ENCODE measurements at regions not wholly inside any gene's neighbourhood (a gene's known extent, or its start where the extent isn't known, plus 50 kb on each side); places are given as distances from the start of the nearest gene placed in this dataset.

DNA sequence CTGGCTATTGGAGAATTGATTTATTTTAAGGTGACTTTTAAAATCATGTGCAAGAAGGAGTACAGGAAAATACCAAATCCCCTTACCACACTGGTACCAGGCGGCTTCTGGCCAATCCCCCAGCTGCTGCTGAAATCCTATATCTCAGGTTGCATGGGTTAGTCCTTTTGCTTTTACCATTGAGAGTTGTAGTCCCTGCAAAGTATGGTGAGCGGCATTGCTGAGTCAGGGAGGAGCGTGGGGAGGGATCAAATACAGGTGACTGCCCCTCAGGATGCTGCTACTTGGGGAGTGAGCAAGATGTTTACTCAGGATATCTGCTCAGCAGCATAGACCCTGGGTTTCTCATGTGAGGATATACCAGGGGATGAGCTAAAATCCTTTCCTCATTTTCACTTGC lies 131.9 kb upstream of the STAC start:
- H3K36me3 ChIP-seq (ENCODE audit: control insufficient read depth in 2 of 2, extremely low read depth in 1 of 2, insufficient read depth in 1 of 2, low read length in 1 of 2), result no peaks in the 10 kb centered on the region
- POLR2A ChIA-PET, result no interaction called here
- no peak overlapping the region for H3K27ac ChIP-seq (ENCODE audit: low read length)
- Mint-ChIP-seq H3K9me3 (peaks cover 15 to 27% (median 16%) of the 10 kb centered on the region in 3 donors), H3K4me3 (no peak overlapping the region), H3K27me3 (peaks cover 0 to 3% of the 10 kb centered on the region in 2 donors), H3K4me1 (no peaks in the 10 kb centered on the region), H3K36me3 (no peaks in the 10 kb centered on the region), H3K27ac (no peak overlapping the region)
- H3K4me1 ChIP-seq (ENCODE audit: control insufficient read depth in 1 of 2, extremely low read depth in 1 of 2, insufficient read depth in 2 of 2, low read length in 2 of 2), result no peaks in the 10 kb centered on the region
- H3K9me3 ChIP-seq, result no peaks in the 10 kb centered on the region
- ATAC-seq (replicated peaks in 1 of 4) (no peak), DNase-seq (no peak)
- no peak overlapping the region for H3K4me3 ChIP-seq (ENCODE audit: control insufficient read depth in 1 of 2, extremely low read depth in 1 of 2, low read length in 1 of 2)
- 43% methylated on average over 2 of the region's 3 CpGs for WGBS (ENCODE audit: insufficient coverage)
- CTCF ChIA-PET, result no interaction called here
- peaks cover 0 to 6% of the 10 kb centered on the region in 2 experiments for H3K27me3 ChIP-seq (replicated peaks in 1 of 2; ENCODE audit: control insufficient read depth in 2 of 2, extremely low read depth in 1 of 2, insufficient read depth in 2 of 2, low read length in 1 of 2)

DNA sequence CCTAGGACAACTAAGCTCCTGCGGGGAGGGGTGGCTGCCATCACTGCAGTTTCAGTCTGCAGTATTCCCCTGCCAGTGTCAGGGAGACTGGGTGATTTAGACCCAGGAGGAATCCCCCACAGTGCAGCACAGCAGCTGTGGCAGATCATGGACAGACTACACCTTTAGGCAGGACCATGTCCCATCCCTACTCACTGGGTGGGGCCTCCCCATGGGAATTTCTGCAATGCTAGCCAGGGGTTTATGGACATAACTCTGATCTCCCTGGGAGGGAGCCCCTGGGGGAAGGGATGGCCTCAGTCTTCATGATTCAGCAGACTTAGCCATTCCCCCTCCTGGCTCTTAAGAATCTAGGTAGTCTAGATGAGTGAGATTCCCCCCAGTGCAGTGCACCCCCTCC lies 130.1 kb upstream of the STAC start:
- H3K36me3 Mint-ChIP-seq, result no peaks in the 10 kb centered on the region
- 83% methylated on average over 1 of the region's 1 CpG for WGBS (ENCODE audit: insufficient coverage)
- H3K27me3 Mint-ChIP-seq, result peaks cover 0 to 3% of the 10 kb centered on the region in 2 donors
- ChIA-PET POLR2A (no interaction called here), CTCF (no interaction called here)
- DNase-seq, result no peak
- H3K4me3 Mint-ChIP-seq, result no peak overlapping the region
- H3K4me1 ChIP-seq (ENCODE audit: control insufficient read depth in 1 of 2, extremely low read depth in 1 of 2, insufficient read depth in 2 of 2, low read length in 2 of 2), result no peaks in the 10 kb centered on the region
- no peak for ATAC-seq (replicated peaks in 1 of 4)
- peaks cover 15 to 32% (median 24%) of the 10 kb centered on the region in 3 donors for H3K9me3 Mint-ChIP-seq
- H3K9me3 ChIP-seq, result no peaks in the 10 kb centered on the region
- no peak overlapping the region for H3K27ac ChIP-seq (ENCODE audit: low read length)
- H3K4me3 ChIP-seq (ENCODE audit: control insufficient read depth in 1 of 2, extremely low read depth in 1 of 2, low read length in 1 of 2), result no peak overlapping the region
- H3K27me3 ChIP-seq (replicated peaks in 1 of 2; ENCODE audit: control insufficient read depth in 2 of 2, extremely low read depth in 1 of 2, insufficient read depth in 2 of 2, low read length in 1 of 2), result peaks cover 0 to 6% of the 10 kb centered on the region in 2 experiments
- no peaks in the 10 kb centered on the region for H3K36me3 ChIP-seq (ENCODE audit: control insufficient read depth in 2 of 2, extremely low read depth in 1 of 2, insufficient read depth in 1 of 2, low read length in 1 of 2)
- no peaks in the 10 kb centered on the region for H3K4me1 Mint-ChIP-seq
- H3K27ac Mint-ChIP-seq, result no peak overlapping the region

DNA sequence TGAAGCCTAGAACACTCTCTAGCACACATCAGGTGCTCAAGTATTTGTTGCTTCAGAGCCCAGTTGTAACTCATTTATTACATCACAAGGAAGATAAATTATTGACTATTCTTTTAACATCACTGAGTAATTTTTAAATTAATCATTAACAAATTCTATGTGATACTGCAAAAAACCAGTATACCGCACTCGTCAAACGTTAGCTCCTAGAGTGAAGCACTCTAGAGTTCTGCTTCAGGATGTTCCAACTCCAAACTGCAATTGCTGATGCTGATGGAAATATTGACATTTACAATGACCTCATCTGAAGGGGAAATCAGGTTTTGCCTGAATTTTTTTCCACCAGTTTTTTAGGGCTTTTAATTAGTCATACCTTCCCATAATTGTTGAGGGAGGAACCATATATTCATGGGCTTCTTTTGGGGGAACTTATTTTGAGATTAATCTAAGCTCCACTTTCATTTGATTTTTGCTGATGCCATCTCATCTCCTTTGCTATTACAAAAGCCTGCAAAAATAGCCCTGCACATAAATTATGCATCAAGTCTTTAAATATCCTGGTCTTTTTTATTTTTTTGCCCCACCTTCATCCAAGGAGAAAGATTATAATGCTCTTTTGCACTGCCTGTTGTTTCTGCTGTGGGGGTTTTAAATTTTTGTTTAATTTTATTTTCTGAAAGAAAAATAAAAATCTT lies 123.0 kb upstream of the STAC start:
- Histone ChIP-seq H3K4me1 (ENCODE audit: control insufficient read depth in 1 of 2, extremely low read depth in 1 of 2, insufficient read depth in 2 of 2, low read length in 2 of 2) (no peaks in the 10 kb centered on the region), H3K4me3 (ENCODE audit: control insufficient read depth in 1 of 2, extremely low read depth in 1 of 2, low read length in 1 of 2) (no peak overlapping the region), H3K36me3 (ENCODE audit: control insufficient read depth in 2 of 2, extremely low read depth in 1 of 2, insufficient read depth in 1 of 2, low read length in 1 of 2) (no peaks in the 10 kb centered on the region), H3K27me3 (replicated peaks in 1 of 2; ENCODE audit: control insufficient read depth in 2 of 2, extremely low read depth in 1 of 2, insufficient read depth in 2 of 2, low read length in 1 of 2) (no peaks in the 10 kb centered on the region), H3K9me3 (no peaks in the 10 kb centered on the region), H3K27ac (ENCODE audit: low read length) (no peak overlapping the region)
- Mint-ChIP-seq H3K4me1 (no peaks in the 10 kb centered on the region), H3K4me3 (no peak overlapping the region), H3K27ac (no peak overlapping the region), H3K27me3 (no peaks in the 10 kb centered on the region), H3K36me3 (no peaks in the 10 kb centered on the region), H3K9me3 (peaks cover 9 to 20% (median 16%) of the 10 kb centered on the region in 3 donors)
- no peak for ATAC-seq (replicated peaks in 1 of 4)
- ChIA-PET CTCF (interaction anchor here in 1 of 2 donors (0.7 kb wide), 1 partner anchor 80 kb away, joined by 3 read pairs; no protein-coding TSS in a partner anchor), POLR2A (no interaction called here)
- no CpG with 5 or more reads among the region's 3 CpGs for WGBS (ENCODE audit: insufficient coverage)
- no peak for DNase-seq

DNA sequence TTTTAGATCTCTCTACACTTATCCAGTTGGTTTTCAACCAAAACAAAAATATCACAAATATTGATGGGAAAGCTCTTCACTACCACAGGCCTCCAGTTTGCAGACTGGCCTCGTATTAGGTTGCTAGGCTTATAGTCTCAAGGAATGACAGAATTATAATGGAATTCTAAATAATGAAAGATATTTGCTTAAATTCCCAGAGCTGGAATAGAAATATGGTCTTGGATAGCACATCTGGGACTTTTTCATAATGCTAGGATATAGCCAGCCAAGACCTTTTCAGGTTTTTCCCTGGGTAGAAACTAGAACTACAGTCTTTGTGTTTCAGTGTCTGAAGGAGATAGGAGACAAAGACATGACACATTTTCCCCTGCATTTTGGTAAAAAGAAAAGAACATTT lies 121.9 kb upstream of the STAC start:
- no peaks in the 10 kb centered on the region for H3K9me3 ChIP-seq
- ChIA-PET CTCF (no interaction called here), POLR2A (no interaction called here)
- H3K27me3 ChIP-seq (replicated peaks in 1 of 2; ENCODE audit: control insufficient read depth in 2 of 2, extremely low read depth in 1 of 2, insufficient read depth in 2 of 2, low read length in 1 of 2), result no peaks in the 10 kb centered on the region
- H3K4me3 Mint-ChIP-seq, result no peak overlapping the region
- DNase-seq (no peak), ATAC-seq (replicated peaks in 1 of 4) (no peak)
- H3K9me3 Mint-ChIP-seq, result peaks cover 0 to 21% (median 10%) of the 10 kb centered on the region in 3 donors
- H3K4me1 Mint-ChIP-seq, result no peaks in the 10 kb centered on the region
- no peak overlapping the region for H3K4me3 ChIP-seq (ENCODE audit: control insufficient read depth in 1 of 2, extremely low read depth in 1 of 2, low read length in 1 of 2)
- no CpG with 5 or more reads among the region's 1 CpG for WGBS (ENCODE audit: insufficient coverage)
- H3K4me1 ChIP-seq (ENCODE audit: control insufficient read depth in 1 of 2, extremely low read depth in 1 of 2, insufficient read depth in 2 of 2, low read length in 2 of 2), result no peaks in the 10 kb centered on the region
- no peak overlapping the region for H3K27ac Mint-ChIP-seq
- H3K36me3 ChIP-seq (ENCODE audit: control insufficient read depth in 2 of 2, extremely low read depth in 1 of 2, insufficient read depth in 1 of 2, low read length in 1 of 2), result no peaks in the 10 kb centered on the region
- no peaks in the 10 kb centered on the region for H3K27me3 Mint-ChIP-seq
- no peak overlapping the region for H3K27ac ChIP-seq (ENCODE audit: low read length)
- H3K36me3 Mint-ChIP-seq, result no peaks in the 10 kb centered on the region

DNA sequence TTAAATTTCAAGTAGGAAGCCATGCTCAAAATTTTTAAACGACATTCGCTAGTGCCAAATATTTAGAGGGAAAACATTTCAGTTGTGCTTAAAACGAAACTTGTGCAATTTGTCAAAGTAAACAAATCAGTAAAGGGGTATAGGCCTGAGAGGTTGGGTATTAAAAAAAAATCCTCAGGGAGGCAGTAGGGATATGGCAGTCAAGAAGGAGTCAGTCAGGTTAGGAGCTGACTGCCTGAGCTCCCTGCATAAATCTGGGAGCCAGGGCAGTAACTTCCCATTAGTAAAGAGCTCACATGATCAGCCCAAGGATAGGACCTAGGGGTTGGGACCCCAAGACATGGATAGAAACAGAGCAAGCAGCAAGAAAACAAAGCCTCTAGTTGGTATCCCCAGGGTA lies 120.7 kb upstream of the STAC start:
- H3K36me3 Mint-ChIP-seq, result no peaks in the 10 kb centered on the region
- no peak overlapping the region for H3K4me3 ChIP-seq (ENCODE audit: control insufficient read depth in 1 of 2, extremely low read depth in 1 of 2, low read length in 1 of 2)
- no peaks in the 10 kb centered on the region for H3K9me3 ChIP-seq
- no peaks in the 10 kb centered on the region for H3K27me3 ChIP-seq (replicated peaks in 1 of 2; ENCODE audit: control insufficient read depth in 2 of 2, extremely low read depth in 1 of 2, insufficient read depth in 2 of 2, low read length in 1 of 2)
- POLR2A ChIA-PET, result no interaction called here
- 100% methylated on average over 2 of the region's 3 CpGs for WGBS (ENCODE audit: insufficient coverage)
- no peaks in the 10 kb centered on the region for H3K27me3 Mint-ChIP-seq
- H3K27ac ChIP-seq (ENCODE audit: low read length), result no peak overlapping the region
- peaks cover 0 to 17% (median 8%) of the 10 kb centered on the region in 3 donors for H3K9me3 Mint-ChIP-seq
- DNase-seq, result no peak
- no peak overlapping the region for H3K27ac Mint-ChIP-seq
- CTCF ChIA-PET, result no interaction called here
- no peak overlapping the region for H3K4me3 Mint-ChIP-seq
- no peak for ATAC-seq (replicated peaks in 1 of 4)
- no peaks in the 10 kb centered on the region for H3K4me1 Mint-ChIP-seq
- no peaks in the 10 kb centered on the region for H3K4me1 ChIP-seq (ENCODE audit: control insufficient read depth in 1 of 2, extremely low read depth in 1 of 2, insufficient read depth in 2 of 2, low read length in 2 of 2)
- no peaks in the 10 kb centered on the region for H3K36me3 ChIP-seq (ENCODE audit: control insufficient read depth in 2 of 2, extremely low read depth in 1 of 2, insufficient read depth in 1 of 2, low read length in 1 of 2)

DNA sequence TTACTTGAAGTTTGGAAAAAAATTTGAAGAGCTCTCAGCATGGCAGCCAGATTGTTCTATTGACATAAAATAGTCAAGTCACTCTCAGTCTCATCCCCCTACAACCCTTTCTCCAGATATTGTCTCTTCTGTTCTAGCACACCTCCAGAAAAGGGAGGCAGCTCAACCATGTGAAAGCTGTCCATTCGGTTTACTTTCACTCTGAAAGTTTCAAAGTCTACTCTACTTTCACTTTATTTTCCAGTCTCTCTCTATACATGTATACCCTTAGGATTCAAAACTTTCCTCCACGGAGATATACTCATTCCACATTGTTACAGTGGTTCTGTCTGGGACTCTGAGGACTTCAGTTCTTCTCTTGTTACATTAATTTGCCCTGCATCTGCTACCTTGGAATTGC lies 111.0 kb upstream of the STAC start:
- H3K9me3 Mint-ChIP-seq, result peaks cover 0 to 15% (median 3%) of the 10 kb centered on the region in 3 donors
- DNase-seq (no peak), ATAC-seq (replicated peaks in 1 of 4) (no peak)
- no peak overlapping the region for H3K4me3 Mint-ChIP-seq
- no peak overlapping the region for H3K27ac ChIP-seq (ENCODE audit: low read length)
- H3K27me3 ChIP-seq (replicated peaks in 1 of 2; ENCODE audit: control insufficient read depth in 2 of 2, extremely low read depth in 1 of 2, insufficient read depth in 2 of 2, low read length in 1 of 2), result no peaks in the 10 kb centered on the region
- no peaks in the 10 kb centered on the region for H3K27me3 Mint-ChIP-seq
- H3K4me1 Mint-ChIP-seq, result no peaks in the 10 kb centered on the region
- H3K4me3 ChIP-seq (ENCODE audit: control insufficient read depth in 1 of 2, extremely low read depth in 1 of 2, low read length in 1 of 2), result no peak overlapping the region
- CTCF ChIA-PET, result no interaction called here
- H3K9me3 ChIP-seq, result no peaks in the 10 kb centered on the region
- H3K36me3 ChIP-seq (ENCODE audit: control insufficient read depth in 2 of 2, extremely low read depth in 1 of 2, insufficient read depth in 1 of 2, low read length in 1 of 2), result no peaks in the 10 kb centered on the region
- H3K4me1 ChIP-seq (ENCODE audit: control insufficient read depth in 1 of 2, extremely low read depth in 1 of 2, insufficient read depth in 2 of 2, low read length in 2 of 2), result no peaks in the 10 kb centered on the region
- H3K36me3 Mint-ChIP-seq, result no peaks in the 10 kb centered on the region
- no CpG with 5 or more reads among the region's 2 CpGs for WGBS (ENCODE audit: insufficient coverage)
- H3K27ac Mint-ChIP-seq, result no peak overlapping the region
- POLR2A ChIA-PET, result no interaction called here

DNA sequence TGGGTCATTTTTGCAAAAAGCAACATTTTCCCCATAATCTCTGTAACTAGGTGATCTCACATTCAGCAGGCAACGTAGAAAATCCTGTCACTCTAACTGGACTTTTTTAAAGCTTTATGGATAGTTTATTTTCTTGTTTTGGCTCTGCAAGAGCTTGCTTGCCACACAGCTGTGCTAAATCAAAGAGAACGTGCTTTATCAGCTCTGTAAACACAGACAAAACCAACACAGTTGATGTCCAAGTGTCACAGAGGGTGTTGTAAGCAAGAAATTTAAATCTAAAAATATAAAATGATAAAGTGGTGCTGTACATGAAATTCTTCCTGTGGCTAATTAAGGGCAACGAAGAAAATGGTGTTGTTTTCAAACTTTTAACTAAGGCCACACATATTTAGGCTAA lies 97.5 kb upstream of the STAC start:
- ATAC-seq (replicated peaks in 1 of 4) (no peak), DNase-seq (no peak)
- Histone ChIP-seq H3K4me1 (ENCODE audit: control insufficient read depth in 1 of 2, extremely low read depth in 1 of 2, insufficient read depth in 2 of 2, low read length in 2 of 2) (no peaks in the 10 kb centered on the region), H3K27me3 (replicated peaks in 1 of 2; ENCODE audit: control insufficient read depth in 2 of 2, extremely low read depth in 1 of 2, insufficient read depth in 2 of 2, low read length in 1 of 2) (no peaks in the 10 kb centered on the region), H3K27ac (ENCODE audit: low read length) (no peak overlapping the region), H3K4me3 (ENCODE audit: control insufficient read depth in 1 of 2, extremely low read depth in 1 of 2, low read length in 1 of 2) (no peak overlapping the region), H3K9me3 (no peaks in the 10 kb centered on the region), H3K36me3 (ENCODE audit: control insufficient read depth in 2 of 2, extremely low read depth in 1 of 2, insufficient read depth in 1 of 2, low read length in 1 of 2) (no peaks in the 10 kb centered on the region)
- H3K27ac Mint-ChIP-seq, result no peak overlapping the region
- CTCF ChIA-PET, result no interaction called here
- no peak overlapping the region for H3K4me3 Mint-ChIP-seq
- no peaks in the 10 kb centered on the region for H3K36me3 Mint-ChIP-seq
- H3K9me3 Mint-ChIP-seq, result peaks cover 0 to 11% (median 5%) of the 10 kb centered on the region in 3 donors
- WGBS (ENCODE audit: insufficient coverage), result no CpG with 5 or more reads among the region's 3 CpGs
- POLR2A ChIA-PET, result no interaction called here
- no peaks in the 10 kb centered on the region for H3K27me3 Mint-ChIP-seq
- H3K4me1 Mint-ChIP-seq, result no peaks in the 10 kb centered on the region
